Activated CD8-positive, alpha-beta T cell treated with anti-CD3 and anti-CD28 coated beads for 36 hours (primary cell): ENCODE measurements at regions not wholly inside any gene's neighbourhood (a gene's known extent, or its start where the extent isn't known, plus 50 kb on each side); places are given as distances from the start of the nearest gene placed in this dataset.
"Not testable (repeated sequence)": the region's sequence is repeated elsewhere in the genome, so short reads cannot be mapped to it uniquely, and the experiment has no call there.

Source experiments
- ATAC-seq: fragments of 200-7000 bp; cut with Tn5 transposase; one replicate; pipeline ENCODE4 v1.10.0; 2021; ENCODE audit warnings: mild to moderate bottlenecking, moderate library complexity
- CTCF ChIA-PET: fragments of 350-600 bp; sonication (Branson Sonifier 250); formaldehyde crosslinking; loops from one replicate; lab custom pipeline; 2021; ENCODE audit warnings: antibody characterized with exemption; lab: Charles Lee
- POLR2A ChIA-PET: fragments of 350-600 bp; sonication (Branson Sonifier 250); formaldehyde crosslinking; loops from one replicate; lab custom pipeline; 2021; ENCODE audit warnings: antibody characterized with exemption; lab: Charles Lee
- DNase-seq: peaks from one replicate; pipeline ENCODE4 v3.0.0-alpha.2; 2020
- H3K27ac Mint-ChIP-seq: one replicate; pipeline ENCODE4 v1.8.0; 2021; ENCODE audit warnings: mild to moderate bottlenecking, mixed read lengths
- H3K27me3 Mint-ChIP-seq: one replicate; pipeline ENCODE4 v1.8.0; 2021; ENCODE audit warnings: mixed read lengths
- H3K36me3 Mint-ChIP-seq: one replicate; pipeline ENCODE4 v1.8.0; 2021; ENCODE audit warnings: low read depth, mixed read lengths
- H3K4me1 Mint-ChIP-seq: one replicate; pipeline ENCODE4 v1.8.0; 2021; ENCODE audit warnings: low read depth, mixed read lengths
- H3K4me3 Mint-ChIP-seq: one replicate; pipeline ENCODE4 v1.8.0; 2021; ENCODE audit warnings: mild to moderate bottlenecking, moderate library complexity, mixed read lengths
- H3K9me3 Mint-ChIP-seq: one replicate; pipeline ENCODE4 v1.8.0; 2021; ENCODE audit warnings: mixed read lengths
- intact Hi-C: fragments of 100-400 bp; cut with micrococcal nuclease; formaldehyde crosslinking; loops from one replicate; pipeline ENCODE4 v1.10.0; 2022
- TF ChIP-seq, protein P1 (sequence below): fragments of 200-600 bp; IDR thresholded peaks from one replicate; pipeline ENCODE4 v1.8.0; 2022; ENCODE audit warnings: antibody characterized with exemption, mild to moderate bottlenecking

DNA sequence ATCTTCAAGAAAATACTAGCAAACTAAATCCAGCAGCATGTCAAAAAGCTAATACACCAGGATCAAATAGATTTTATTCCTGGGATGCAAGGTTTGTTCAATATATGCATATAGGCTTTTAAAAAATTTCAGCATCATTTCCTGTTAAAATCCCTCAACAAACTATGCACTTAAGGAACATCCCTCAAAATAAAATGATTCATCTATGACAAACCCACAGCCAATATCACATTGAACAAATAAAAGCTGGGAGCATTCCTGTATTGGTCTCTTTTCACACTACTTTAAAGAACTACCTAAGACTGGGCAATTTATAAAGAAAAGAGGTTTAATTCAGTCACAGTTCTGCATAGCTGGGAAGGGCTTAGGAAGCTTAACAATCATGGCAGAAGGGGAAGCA, 726.7 kb downstream of the GRXCR1 start:
- Mint-ChIP-seq H3K27ac (no peak overlapping the region), H3K4me1 (no peaks in the 10 kb centered on the region), H3K36me3 (no peaks in the 10 kb centered on the region), H3K4me3 (no peak overlapping the region), H3K9me3 (peaks cover 8% of the 10 kb centered on the region), H3K27me3 (no peaks in the 10 kb centered on the region)
- intact Hi-C loops = no loop called here
- ATAC-seq = no peak
- POLR2A ChIA-PET = no interaction called here
- TF ChIP-seq, protein P1, sequence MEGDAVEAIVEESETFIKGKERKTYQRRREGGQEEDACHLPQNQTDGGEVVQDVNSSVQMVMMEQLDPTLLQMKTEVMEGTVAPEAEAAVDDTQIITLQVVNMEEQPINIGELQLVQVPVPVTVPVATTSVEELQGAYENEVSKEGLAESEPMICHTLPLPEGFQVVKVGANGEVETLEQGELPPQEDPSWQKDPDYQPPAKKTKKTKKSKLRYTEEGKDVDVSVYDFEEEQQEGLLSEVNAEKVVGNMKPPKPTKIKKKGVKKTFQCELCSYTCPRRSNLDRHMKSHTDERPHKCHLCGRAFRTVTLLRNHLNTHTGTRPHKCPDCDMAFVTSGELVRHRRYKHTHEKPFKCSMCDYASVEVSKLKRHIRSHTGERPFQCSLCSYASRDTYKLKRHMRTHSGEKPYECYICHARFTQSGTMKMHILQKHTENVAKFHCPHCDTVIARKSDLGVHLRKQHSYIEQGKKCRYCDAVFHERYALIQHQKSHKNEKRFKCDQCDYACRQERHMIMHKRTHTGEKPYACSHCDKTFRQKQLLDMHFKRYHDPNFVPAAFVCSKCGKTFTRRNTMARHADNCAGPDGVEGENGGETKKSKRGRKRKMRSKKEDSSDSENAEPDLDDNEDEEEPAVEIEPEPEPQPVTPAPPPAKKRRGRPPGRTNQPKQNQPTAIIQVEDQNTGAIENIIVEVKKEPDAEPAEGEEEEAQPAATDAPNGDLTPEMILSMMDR = no peak
- DNase-seq = no peak
- CTCF ChIA-PET = no interaction called here

DNA sequence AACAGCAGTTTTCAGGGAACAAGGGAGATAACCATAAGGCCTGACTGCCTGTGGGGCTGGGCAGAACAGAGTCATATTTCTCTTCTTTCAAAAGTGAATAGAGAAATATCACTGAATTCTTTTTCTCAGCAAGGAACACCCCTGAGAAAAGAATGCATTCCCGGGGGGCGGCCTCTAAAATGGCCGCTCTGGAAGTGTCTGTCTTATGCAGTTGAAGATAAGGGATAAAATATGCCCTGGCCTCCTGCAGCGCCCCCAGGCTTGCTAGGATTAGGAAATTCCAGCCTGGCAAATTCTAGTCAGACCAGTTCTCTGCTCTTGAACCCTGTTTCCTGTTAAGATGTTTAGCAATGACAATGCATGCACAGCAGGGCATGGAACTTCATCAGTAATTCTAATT, 745.4 kb downstream of the GRXCR1 start:
- H3K27ac Mint-ChIP-seq, DNase-seq, H3K36me3 Mint-ChIP-seq, ATAC-seq, POLR2A ChIA-PET, H3K4me3 Mint-ChIP-seq, intact Hi-C loops, CTCF ChIA-PET, H3K4me1 Mint-ChIP-seq, H3K27me3 Mint-ChIP-seq: not testable (repeated sequence)
- peaks cover 21% of the 10 kb centered on the region for H3K9me3 Mint-ChIP-seq

DNA sequence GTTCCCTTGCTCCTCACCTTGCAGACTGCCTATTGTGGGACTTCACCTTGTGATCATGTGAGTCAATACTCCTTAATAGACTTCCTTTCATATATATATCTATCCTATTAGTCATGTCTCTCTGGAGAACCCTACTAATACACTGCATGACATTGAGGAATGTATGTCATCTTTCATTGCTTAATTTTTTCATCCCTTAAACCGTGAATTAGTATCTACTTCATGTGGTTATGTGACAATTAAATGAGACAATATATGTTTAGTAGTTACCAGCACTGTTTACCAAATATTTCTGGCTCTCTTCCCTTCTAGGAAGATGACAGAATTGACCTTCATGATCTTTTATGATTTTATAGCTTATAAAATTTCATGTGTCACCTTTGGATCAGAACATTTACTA, 759.5 kb downstream of the GRXCR1 start:
- Mint-ChIP-seq H3K9me3 (peaks cover 3% of the 10 kb centered on the region), H3K36me3 (no peaks in the 10 kb centered on the region), H3K4me1 (no peaks in the 10 kb centered on the region), H3K4me3 (no peak overlapping the region), H3K27ac (no peak overlapping the region), H3K27me3 (no peaks in the 10 kb centered on the region)
- intact Hi-C loops = no loop called here
- ChIA-PET POLR2A (no interaction called here), CTCF (no interaction called here)
- TF ChIP-seq, protein P1 = no peak
- DNase-seq (no peak), ATAC-seq (no peak)

DNA sequence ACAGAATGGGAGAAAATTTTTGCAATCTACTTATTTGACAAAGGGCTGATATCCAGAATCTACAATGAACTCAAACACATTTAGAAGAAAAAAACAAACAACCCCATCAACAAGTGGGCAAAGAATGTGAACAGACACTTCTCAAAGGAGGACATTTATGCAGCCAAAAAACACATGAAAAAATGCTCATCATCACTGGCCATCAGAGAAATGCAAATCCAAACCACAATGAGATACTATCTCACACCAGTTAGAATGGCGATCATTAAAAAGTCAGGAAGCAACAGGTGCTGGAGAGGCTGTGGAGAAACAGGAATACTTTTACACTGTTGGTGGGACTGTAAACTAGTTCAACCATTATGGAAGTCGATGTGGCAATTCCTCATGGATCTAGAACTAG, 767.0 kb downstream of the GRXCR1 start:
- ATAC-seq, H3K36me3 Mint-ChIP-seq, H3K27ac Mint-ChIP-seq, DNase-seq, H3K4me3 Mint-ChIP-seq, POLR2A ChIA-PET, intact Hi-C loops, CTCF ChIA-PET, H3K27me3 Mint-ChIP-seq, H3K4me1 Mint-ChIP-seq: not testable (repeated sequence)
- peaks cover 12% of the 10 kb centered on the region for H3K9me3 Mint-ChIP-seq

DNA sequence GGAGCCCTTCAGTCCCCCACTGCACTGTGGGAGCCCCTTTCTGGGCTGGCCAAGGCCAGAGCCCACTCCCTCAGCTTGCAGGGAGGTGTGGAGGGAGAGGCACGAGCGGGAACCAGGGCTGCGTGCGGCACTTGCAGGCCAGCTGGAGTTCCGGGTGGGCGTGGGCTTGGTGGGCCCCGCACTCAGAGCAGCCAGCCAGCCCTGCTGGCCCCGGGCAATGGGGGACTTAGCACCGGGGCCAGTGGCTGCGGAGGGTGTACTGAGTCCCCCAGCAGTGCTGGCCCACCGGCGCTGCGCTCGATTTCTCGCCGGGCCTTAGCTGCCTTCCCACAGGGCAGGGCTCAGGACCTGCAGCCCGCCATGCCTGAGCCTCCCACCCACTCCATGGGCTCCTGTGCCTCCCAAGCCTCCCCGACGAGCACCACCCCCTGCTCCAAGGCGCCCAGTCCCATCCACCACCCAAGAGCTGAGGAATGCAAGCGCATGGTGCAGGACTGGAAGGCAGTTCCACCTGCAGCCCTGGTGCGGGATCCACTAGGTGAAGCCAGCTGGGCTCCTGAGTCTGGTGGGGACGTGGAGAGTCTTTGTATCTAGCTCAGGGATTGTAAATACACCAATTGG, 776.2 kb downstream of the KCTD8 start:
- H3K27ac Mint-ChIP-seq, H3K4me3 Mint-ChIP-seq, ATAC-seq, H3K4me1 Mint-ChIP-seq, intact Hi-C loops, CTCF ChIA-PET, POLR2A ChIA-PET, DNase-seq, H3K36me3 Mint-ChIP-seq, H3K9me3 Mint-ChIP-seq, H3K27me3 Mint-ChIP-seq: not testable (repeated sequence)

DNA sequence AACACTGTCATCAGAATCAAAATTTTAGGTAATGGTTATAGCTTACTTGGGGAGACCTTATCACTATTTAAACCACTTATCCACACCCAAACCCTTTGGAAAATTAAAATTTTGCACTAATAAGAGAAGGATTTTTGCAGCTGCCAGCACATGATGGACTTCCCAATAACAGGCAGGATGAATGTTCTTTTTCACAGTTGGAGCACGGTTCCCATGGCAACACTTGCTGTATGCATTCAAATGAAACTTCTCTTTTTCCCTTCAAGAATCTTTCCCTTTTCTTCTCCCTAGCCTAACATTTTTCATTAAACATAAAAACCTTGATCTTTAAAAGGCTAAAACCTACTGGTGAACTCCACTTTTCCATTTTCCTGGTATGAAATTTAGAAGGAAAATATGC, 768.2 kb downstream of the KCTD8 start:
- ChIA-PET CTCF (no interaction called here), POLR2A (no interaction called here)
- Mint-ChIP-seq H3K27me3 (no peaks in the 10 kb centered on the region), H3K9me3 (peaks cover 11% of the 10 kb centered on the region), H3K36me3 (no peaks in the 10 kb centered on the region), H3K4me1 (no peaks in the 10 kb centered on the region), H3K4me3 (no peak overlapping the region), H3K27ac (no peak overlapping the region)
- intact Hi-C loops = no loop called here
- ATAC-seq (no peak), DNase-seq (no peak)
- TF ChIP-seq, protein P1 = no peak
